ENCODE measurements at regions not wholly inside any gene's neighbourhood (a gene's known extent, or its start where the extent isn't known, plus 50 kb on each side); places are given as distances from the start of the nearest gene placed in this dataset.
A peak's percentile ranks its signal among the peaks of the same experiment; 100 is the strongest.

GRCh38 chr2:136358576-136358975 is 240.6 kb upstream of the CXCR4 start:
- CTCF ChIA-PET: interaction anchor here (1.0 to 1.5 kb wide), 2 partner anchors 36 to 120 kb away, joined by 3 to 4 read pairs; no protein-coding TSS in a partner anchor
- no peak for ATAC-seq

GRCh38 chr2:136357007-136357380 is 239.0 kb upstream of the CXCR4 start:
- Mint-ChIP-seq H3K4me1 (ENCODE audit: low read depth) (peaks cover 43% of the 10 kb centered on the region), H3K4me3 (no peak overlapping the region), H3K9me3 (no peaks in the 10 kb centered on the region), H3K27me3 (no peaks in the 10 kb centered on the region), H3K27ac (no peak overlapping the region), H3K36me3 (ENCODE audit: low read depth) (no peaks in the 10 kb centered on the region)
- TF ChIP-seq CTCF (IDR thresholded peaks at IDR 0.05): no peak
- intact Hi-C loops (cut with micrococcal nuclease): no loop called here
- ChIA-PET POLR2A (no interaction called here), CTCF (interaction anchor here (0.8 to 1.3 kb wide), 3 partner anchors 12 to 1276 kb away, joined by 3 read pairs; no protein-coding TSS in a partner anchor)
- DNase-seq: no peak
- no peak for ATAC-seq

More at GRCh38 chr2:136358576-136358975, 240.6 kb upstream of the CXCR4 start:
- DNase-seq: no peak
- Mint-ChIP-seq H3K27me3 (no peaks in the 10 kb centered on the region), H3K27ac (peak overlapping the region; percentile 68), H3K36me3 (ENCODE audit: low read depth) (no peaks in the 10 kb centered on the region), H3K4me3 (no peak overlapping the region), H3K4me1 (ENCODE audit: low read depth) (peaks cover 56% of the 10 kb centered on the region), H3K9me3 (no peaks in the 10 kb centered on the region)
- POLR2A ChIA-PET: interaction anchor here (1.1 to 1.4 kb wide), 2 partner anchors 31 to 350 kb away, joined by 3 to 9 read pairs; no protein-coding TSS in a partner anchor
- TF ChIP-seq CTCF (IDR thresholded peaks at IDR 0.05): no peak
- intact Hi-C loops (cut with micrococcal nuclease): no loop called here

- Mint-ChIP-seq H3K27me3 (no peaks in the 10 kb centered on the region), H3K36me3 (ENCODE audit: low read depth) (no peaks in the 10 kb centered on the region), H3K4me1 (ENCODE audit: low read depth) (peaks cover 43% of the 10 kb centered on the region), H3K9me3 (no peaks in the 10 kb centered on the region), H3K4me3 (no peak overlapping the region), H3K27ac (no peak overlapping the region)
- POLR2A ChIA-PET: no interaction called here
- ATAC-seq (no peak), DNase-seq (no peak)
- intact Hi-C loops (cut with micrococcal nuclease): no loop called here
- no peak for TF ChIP-seq CTCF (IDR thresholded peaks at IDR 0.05)
- CTCF ChIA-PET: interaction anchor here (0.8 to 1.3 kb wide), 3 partner anchors 13 to 1275 kb away, joined by 3 read pairs; no protein-coding TSS in a partner anchor
Observed at GRCh38 chr2:136356125-136357006, 238.4 kb upstream of the CXCR4 start.

- Mint-ChIP-seq H3K4me3 (no peak overlapping the region), H3K27ac (no peak overlapping the region), H3K4me1 (ENCODE audit: low read depth) (peaks cover 21% of the 10 kb centered on the region), H3K27me3 (no peaks in the 10 kb centered on the region), H3K9me3 (peaks cover 8% of the 10 kb centered on the region), H3K36me3 (ENCODE audit: low read depth) (no peaks in the 10 kb centered on the region)
- intact Hi-C loops (cut with micrococcal nuclease): no loop called here
- CTCF ChIA-PET: interaction anchor here (0.9 kb wide), 1 partner anchor 10 kb away, joined by 3 read pairs; no protein-coding TSS in a partner anchor
- POLR2A ChIA-PET: no interaction called here
- DNase-seq (peak; percentile 29), ATAC-seq (peak; percentile 73)
- TF ChIP-seq CTCF (IDR thresholded peaks at IDR 0.05): no peak
Observed at GRCh38 chr2:136351684-136352083, 233.7 kb upstream of the CXCR4 start.

- Mint-ChIP-seq H3K27ac (no peak overlapping the region), H3K9me3 (peaks cover 8% of the 10 kb centered on the region), H3K4me1 (ENCODE audit: low read depth) (peaks cover 11% of the 10 kb centered on the region), H3K36me3 (ENCODE audit: low read depth) (no peaks in the 10 kb centered on the region), H3K27me3 (no peaks in the 10 kb centered on the region), H3K4me3 (no peak overlapping the region)
- ATAC-seq: no peak
- CTCF ChIA-PET: no interaction called here
- intact Hi-C loops (cut with micrococcal nuclease): no loop called here
- no peak for TF ChIP-seq CTCF (IDR thresholded peaks at IDR 0.05)
- no peak for DNase-seq
- POLR2A ChIA-PET: no interaction called here
Observed at GRCh38 chr2:136347981-136348380, 230.0 kb upstream of the CXCR4 start.

Measured in activated CD8-positive, alpha-beta T cell treated with anti-CD3 and anti-CD28 coated beads for 36 hours (primary cell).